Glutamatergic neuron (in vitro differentiated cells): ENCODE measurements at regions not wholly inside any gene's neighbourhood (a gene's known extent, or its start where the extent isn't known, plus 50 kb on each side); places are given as distances from the start of the nearest gene placed in this dataset.

Experiments
- DNase-seq: peaks from one replicate; pipeline ENCODE4 v3.0.0; 2022
- H3K27ac Mint-ChIP-seq: one replicate; pipeline ENCODE4 v1.8.0; 2020; ENCODE audit warnings: mild to moderate bottlenecking, mixed read lengths, inconsistent platforms; ENCODE audit not compliant: unreplicated experiment
- H3K27me3 Mint-ChIP-seq: one replicate; pipeline ENCODE4 v1.8.0; 2020; ENCODE audit warnings: mild to moderate bottlenecking, moderate library complexity, mixed read lengths, inconsistent platforms; ENCODE audit not compliant: unreplicated experiment
- H3K36me3 Mint-ChIP-seq: one replicate; pipeline ENCODE4 v1.8.0; 2020; ENCODE audit warnings: mild to moderate bottlenecking, mixed read lengths, inconsistent platforms; ENCODE audit not compliant: unreplicated experiment
- H3K4me1 Mint-ChIP-seq: one replicate; pipeline ENCODE4 v1.8.0; 2020; ENCODE audit warnings: mild to moderate bottlenecking, low read depth, mixed read lengths, inconsistent platforms; ENCODE audit not compliant: unreplicated experiment
- H3K4me3 Mint-ChIP-seq: one replicate; pipeline ENCODE4 v1.8.0; 2020; ENCODE audit warnings: mild to moderate bottlenecking, mixed read lengths, inconsistent platforms; ENCODE audit not compliant: unreplicated experiment
- H3K9me3 Mint-ChIP-seq: one replicate; pipeline ENCODE4 v1.8.0; 2020; ENCODE audit warnings: mild to moderate bottlenecking, moderate library complexity, mixed read lengths, inconsistent platforms; ENCODE audit not compliant: unreplicated experiment
- CTCF ChIP-seq: fragments of 200-600 bp; sonication (generic); IDR thresholded peaks from one replicate; pipeline ENCODE4 v1.5.0; 2021; ENCODE audit not compliant: partially characterized antibody, unreplicated experiment

- H3K27me3 Mint-ChIP-seq = peaks cover 3% of the 10 kb centered on the region
- no peak overlapping the region for H3K27ac Mint-ChIP-seq
- no peaks in the 10 kb centered on the region for H3K4me1 Mint-ChIP-seq
- H3K36me3 Mint-ChIP-seq = no peaks in the 10 kb centered on the region
- no peaks in the 10 kb centered on the region for H3K9me3 Mint-ChIP-seq
- H3K4me3 Mint-ChIP-seq = no peak overlapping the region
- no peak for DNase-seq
- TF ChIP-seq CTCF = no peak
These were observed 256.3 kb upstream of the PKDCC start for GRCh38 chr2:41791523-41791922.

GRCh38 chr2:41803361-41803760 lies 244.5 kb upstream of the PKDCC start:
- no peak for TF ChIP-seq CTCF
- no peak overlapping the region for H3K4me3 Mint-ChIP-seq
- peaks cover 19% of the 10 kb centered on the region for H3K36me3 Mint-ChIP-seq
- H3K27me3 Mint-ChIP-seq = no peaks in the 10 kb centered on the region
- H3K4me1 Mint-ChIP-seq = no peaks in the 10 kb centered on the region
- no peak for DNase-seq
- peaks cover 5% of the 10 kb centered on the region for H3K9me3 Mint-ChIP-seq
- no peak overlapping the region for H3K27ac Mint-ChIP-seq

- H3K36me3 Mint-ChIP-seq = peaks cover 7% of the 10 kb centered on the region
- peaks cover 5% of the 10 kb centered on the region for H3K9me3 Mint-ChIP-seq
- H3K4me3 Mint-ChIP-seq = no peak overlapping the region
- no peak for TF ChIP-seq CTCF
- DNase-seq = no peak
- H3K27ac Mint-ChIP-seq = no peak overlapping the region
- no peaks in the 10 kb centered on the region for H3K27me3 Mint-ChIP-seq
- H3K4me1 Mint-ChIP-seq = no peaks in the 10 kb centered on the region
These were observed 241.5 kb upstream of the PKDCC start for GRCh38 chr2:41806286-41806685.

GRCh38 chr2:41821167-41821566 lies 226.7 kb upstream of the PKDCC start:
- no peak overlapping the region for H3K4me3 Mint-ChIP-seq
- no peak overlapping the region for H3K27ac Mint-ChIP-seq
- no peaks in the 10 kb centered on the region for H3K4me1 Mint-ChIP-seq
- no peaks in the 10 kb centered on the region for H3K9me3 Mint-ChIP-seq
- no peak for DNase-seq
- no peaks in the 10 kb centered on the region for H3K27me3 Mint-ChIP-seq
- no peaks in the 10 kb centered on the region for H3K36me3 Mint-ChIP-seq
- no peak for TF ChIP-seq CTCF

GRCh38 chr2:41826921-41827320 lies 220.9 kb upstream of the PKDCC start:
- TF ChIP-seq CTCF = no peak
- Mint-ChIP-seq H3K4me3 (no peak overlapping the region), H3K36me3 (no peaks in the 10 kb centered on the region), H3K9me3 (no peaks in the 10 kb centered on the region), H3K27ac (no peak overlapping the region), H3K27me3 (no peaks in the 10 kb centered on the region), H3K4me1 (no peaks in the 10 kb centered on the region)
- no peak for DNase-seq
